ENCODE measurements at regions not wholly inside any gene's neighbourhood (a gene's known extent, or its start where the extent isn't known, plus 50 kb on each side); places are given as distances from the start of the nearest gene placed in this dataset.

GRCh38 chr2:195471807-195472206 lies 185.2 kb upstream of the SLC39A10 start:
- TF ChIP-seq TAF1 (IDR thresholded peaks at IDR 0.05; ENCODE audit: borderline replicate concordance, low read depth, low read length), result no peak
- TF ChIP-seq POLR2A (IDR thresholded peaks at IDR 0.05; ENCODE audit: low read depth, low read length), result no peak
- no peak for TF ChIP-seq POLR2AphosphoS5 (IDR thresholded peaks at IDR 0.05; ENCODE audit: low read depth, low read length)
- FAIRE-seq (no peak), DNase-seq (ENCODE audit: insufficient read length) (no peak)

GRCh38 chr2:195471163-195471562 lies 185.9 kb upstream of the SLC39A10 start:
- no peak for TF ChIP-seq TAF1 (IDR thresholded peaks at IDR 0.05; ENCODE audit: borderline replicate concordance, low read depth, low read length)
- no peak for TF ChIP-seq POLR2A (IDR thresholded peaks at IDR 0.05; ENCODE audit: low read depth, low read length)
- TF ChIP-seq POLR2AphosphoS5 (IDR thresholded peaks at IDR 0.05; ENCODE audit: low read depth, low read length), result no peak
- DNase-seq (ENCODE audit: insufficient read length) (no peak), FAIRE-seq (peak; percentile 24)

GRCh38 chr2:195470622-195471021 lies 186.4 kb upstream of the SLC39A10 start:
- DNase-seq (ENCODE audit: insufficient read length), result no peak
- no peak for FAIRE-seq
- TF ChIP-seq POLR2AphosphoS5 (IDR thresholded peaks at IDR 0.05; ENCODE audit: low read depth, low read length) (no peak), POLR2A (IDR thresholded peaks at IDR 0.05; ENCODE audit: low read depth, low read length) (no peak), TAF1 (IDR thresholded peaks at IDR 0.05; ENCODE audit: borderline replicate concordance, low read depth, low read length) (no peak)

GRCh38 chr2:195468771-195469170 lies 188.3 kb upstream of the SLC39A10 start:
- no peak for DNase-seq (ENCODE audit: insufficient read length)

GRCh38 chr2:195466427-195466826 lies 190.6 kb upstream of the SLC39A10 start:
- DNase-seq (ENCODE audit: insufficient read length), result no peak
- TF ChIP-seq POLR2A (IDR thresholded peaks at IDR 0.05; ENCODE audit: low read depth, low read length) (no peak), POLR2AphosphoS5 (IDR thresholded peaks at IDR 0.05; ENCODE audit: low read depth, low read length) (no peak), TAF1 (IDR thresholded peaks at IDR 0.05; ENCODE audit: borderline replicate concordance, low read depth, low read length) (no peak)
- no peak for FAIRE-seq

More at GRCh38 chr2:195468771-195469170, 188.3 kb upstream of the SLC39A10 start:
- TF ChIP-seq TAF1 (IDR thresholded peaks at IDR 0.05; ENCODE audit: borderline replicate concordance, low read depth, low read length), result no peak
- TF ChIP-seq POLR2AphosphoS5 (IDR thresholded peaks at IDR 0.05; ENCODE audit: low read depth, low read length), result no peak
- TF ChIP-seq POLR2A (IDR thresholded peaks at IDR 0.05; ENCODE audit: low read depth, low read length), result no peak
- no peak for FAIRE-seq

GRCh38 chr2:195461010-195461409 lies 196.0 kb upstream of the SLC39A10 start:
- TF ChIP-seq POLR2A (IDR thresholded peaks at IDR 0.05; ENCODE audit: low read depth, low read length) (no peak), TAF1 (IDR thresholded peaks at IDR 0.05; ENCODE audit: borderline replicate concordance, low read depth, low read length) (no peak), POLR2AphosphoS5 (IDR thresholded peaks at IDR 0.05; ENCODE audit: low read depth, low read length) (no peak)
- DNase-seq (ENCODE audit: insufficient read length) (no peak), FAIRE-seq (no peak)

- no peak for DNase-seq (ENCODE audit: insufficient read length)
- FAIRE-seq, result no peak
- TF ChIP-seq POLR2A (IDR thresholded peaks at IDR 0.05; ENCODE audit: low read depth, low read length), result no peak
- no peak for TF ChIP-seq POLR2AphosphoS5 (IDR thresholded peaks at IDR 0.05; ENCODE audit: low read depth, low read length)
- no peak for TF ChIP-seq TAF1 (IDR thresholded peaks at IDR 0.05; ENCODE audit: borderline replicate concordance, low read depth, low read length)
Observed at GRCh38 chr2:195458936-195459335, 198.1 kb upstream of the SLC39A10 start.

- no peak for TF ChIP-seq POLR2A (IDR thresholded peaks at IDR 0.05; ENCODE audit: low read depth, low read length)
- no peak for TF ChIP-seq POLR2AphosphoS5 (IDR thresholded peaks at IDR 0.05; ENCODE audit: low read depth, low read length)
- TF ChIP-seq TAF1 (IDR thresholded peaks at IDR 0.05; ENCODE audit: borderline replicate concordance, low read depth, low read length), result no peak
- DNase-seq (ENCODE audit: insufficient read length) (no peak), FAIRE-seq (no peak)
Observed at GRCh38 chr2:195457873-195458272, 199.2 kb upstream of the SLC39A10 start.

- TF ChIP-seq TAF1 (IDR thresholded peaks at IDR 0.05; ENCODE audit: borderline replicate concordance, low read depth, low read length), result no peak
- no peak for TF ChIP-seq POLR2AphosphoS5 (IDR thresholded peaks at IDR 0.05; ENCODE audit: low read depth, low read length)
- no peak for TF ChIP-seq POLR2A (IDR thresholded peaks at IDR 0.05; ENCODE audit: low read depth, low read length)
- DNase-seq (ENCODE audit: insufficient read length), result no peak
- FAIRE-seq, result no peak
Observed at GRCh38 chr2:195456771-195457170, 200.3 kb upstream of the SLC39A10 start.

- TF ChIP-seq POLR2AphosphoS5 (IDR thresholded peaks at IDR 0.05; ENCODE audit: low read depth, low read length) (no peak), POLR2A (IDR thresholded peaks at IDR 0.05; ENCODE audit: low read depth, low read length) (no peak), TAF1 (IDR thresholded peaks at IDR 0.05; ENCODE audit: borderline replicate concordance, low read depth, low read length) (no peak)
- FAIRE-seq, result no peak
Observed at GRCh38 chr2:195451160-195451559, 205.9 kb upstream of the SLC39A10 start.

GRCh38 chr2:195450552-195451113 lies 206.4 kb upstream of the SLC39A10 start:
- FAIRE-seq, result no peak
- no peak for DNase-seq (ENCODE audit: insufficient read length)
- no peak for TF ChIP-seq POLR2AphosphoS5 (IDR thresholded peaks at IDR 0.05; ENCODE audit: low read depth, low read length)
- TF ChIP-seq TAF1 (IDR thresholded peaks at IDR 0.05; ENCODE audit: borderline replicate concordance, low read depth, low read length), result no peak
- TF ChIP-seq POLR2A (IDR thresholded peaks at IDR 0.05; ENCODE audit: low read depth, low read length), result no peak

More at GRCh38 chr2:195451160-195451559, 205.9 kb upstream of the SLC39A10 start:
- DNase-seq (ENCODE audit: insufficient read length), result no peak

GRCh38 chr2:195447323-195447975 lies 209.6 kb upstream of the SLC39A10 start:
- TF ChIP-seq POLR2AphosphoS5 (IDR thresholded peaks at IDR 0.05; ENCODE audit: low read depth, low read length), result no peak
- TF ChIP-seq TAF1 (IDR thresholded peaks at IDR 0.05; ENCODE audit: borderline replicate concordance, low read depth, low read length), result no peak
- TF ChIP-seq POLR2A (IDR thresholded peaks at IDR 0.05; ENCODE audit: low read depth, low read length), result no peak
- FAIRE-seq (no peak), DNase-seq (ENCODE audit: insufficient read length) (no peak)

All from GM12892 (cell line).